MM.1S (cell line): ENCODE measurements at regions not wholly inside any gene's neighbourhood (a gene's known extent, or its start where the extent isn't known, plus 50 kb on each side); places are given as distances from the start of the nearest gene placed in this dataset.

ENCODE experiments used
- DNase-seq: peaks from one replicate; pipeline ENCODE4 v3.0.0-alpha.2; 2015
- H2AFZ ChIP-seq: fragments of 300-600 bp; sonication (generic); 2 replicates; pipeline ENCODE4 v1.6.0; 2016; ENCODE audit warnings: antibody characterized with exemption, low read length
- H3F3A ChIP-seq: fragments of 300-600 bp; sonication (generic); 2 replicates; pipeline ENCODE4 v1.6.1; 2016; ENCODE audit warnings: mild to moderate bottlenecking, antibody characterized with exemption, low read length, moderate library complexity, mixed read lengths; ENCODE audit not compliant: insufficient read depth
- H3K27ac ChIP-seq: fragments of 300-600 bp; sonication (generic); 2 replicates; pipeline ENCODE4 v1.5.1; 2016; ENCODE audit warnings: mild to moderate bottlenecking, low read length
- H3K27me3 ChIP-seq: fragments of 300-600 bp; sonication (generic); replicated peaks from 2 replicates; pipeline ENCODE4 v1.6.0; 2016; ENCODE audit warnings: low read length; ENCODE audit not compliant: insufficient read depth
- H3K36me3 ChIP-seq: fragments of 300-600 bp; sonication (generic); replicated peaks from 2 replicates; pipeline ENCODE4 v1.6.1; 2016; ENCODE audit warnings: mild to moderate bottlenecking, low read length, mixed read lengths; ENCODE audit not compliant: insufficient read depth
- H3K4me1 ChIP-seq: fragments of 300-600 bp; sonication (generic); 2 replicates; pipeline ENCODE4 v1.6.1; 2016; ENCODE audit warnings: low read length, mixed read lengths
- H3K4me2 ChIP-seq: fragments of 300-600 bp; sonication (generic); 2 replicates; pipeline ENCODE4 v1.6.0; 2016; ENCODE audit warnings: low read depth, low read length
- H3K4me3 ChIP-seq: fragments of 300-600 bp; sonication (generic); 2 replicates; pipeline ENCODE4 v1.5.1; 2016; ENCODE audit warnings: low read length, mixed read lengths
- H3K79me2 ChIP-seq: fragments of 300-600 bp; sonication (generic); 2 replicates; pipeline ENCODE4 v1.6.1; 2016; ENCODE audit warnings: mixed run types, low read length, mixed read lengths
- H3K9ac ChIP-seq: fragments of 300-600 bp; sonication (generic); 2 replicates; pipeline ENCODE4 v1.6.1; 2016; ENCODE audit warnings: low read length, mixed read lengths
- H3K9me2 ChIP-seq: fragments of 300-600 bp; sonication (generic); replicated peaks from 2 replicates; pipeline ENCODE4 v1.6.1; 2016; ENCODE audit warnings: mild to moderate bottlenecking, low read length, mixed read lengths; ENCODE audit not compliant: insufficient read depth
- H3K9me3 ChIP-seq: fragments of 300-600 bp; sonication (generic); replicated peaks from 2 replicates; pipeline ENCODE4 v1.6.1; 2016; ENCODE audit warnings: mild to moderate bottlenecking, low read length, mixed read lengths; ENCODE audit not compliant: insufficient read depth
- H4K20me1 ChIP-seq: fragments of 300-600 bp; sonication (generic); 2 replicates; pipeline ENCODE4 v1.6.1; 2016; ENCODE audit warnings: mild to moderate bottlenecking, low read length, moderate library complexity, mixed read lengths; ENCODE audit not compliant: insufficient read depth
- EZH2 ChIP-seq: fragments of 300-600 bp; sonication (generic); optimal IDR thresholded peaks from 2 replicates; pipeline ENCODE3; 2017; ENCODE audit warnings: low read depth, mild to moderate bottlenecking, antibody characterized with exemption, low read length, mixed read lengths
- EZH2phosphoT487 ChIP-seq: fragments of 300-600 bp; sonication (generic); IDR thresholded peaks from 2 replicates; pipeline ENCODE4 v1.6.1; 2018; ENCODE audit warnings: antibody characterized with exemption, low read length
- TF ChIP-seq, protein P1 (sequence below): fragments of 300-600 bp; sonication (generic); IDR thresholded peaks from 2 replicates; pipeline ENCODE4 v1.5.1; 2016; ENCODE audit warnings: antibody characterized with exemption, low read length, mixed read lengths

DNA sequence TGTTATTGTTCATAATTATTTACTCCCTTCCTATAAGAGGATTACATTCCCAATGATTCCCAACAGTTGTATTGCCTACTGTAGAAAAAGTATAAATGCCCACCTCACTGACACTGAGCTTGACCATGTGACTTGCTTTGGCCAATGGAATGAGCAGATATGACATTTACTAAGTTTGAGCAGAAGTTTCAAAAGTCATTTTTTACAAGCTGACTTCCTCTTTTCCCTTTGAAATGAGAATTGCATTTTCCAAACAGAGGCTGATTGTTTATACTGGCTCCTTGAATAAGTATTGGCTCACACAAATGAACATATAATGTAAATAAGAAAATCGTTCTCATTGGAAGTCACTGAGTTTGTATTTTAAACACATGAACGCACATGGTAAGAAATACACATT, 116.4 kb upstream of the LRFN5 start:
- DNase-seq: no peak
- TF ChIP-seq EZH2phosphoT487: no peak
- no peak for TF ChIP-seq EZH2
- TF ChIP-seq, protein P1, sequence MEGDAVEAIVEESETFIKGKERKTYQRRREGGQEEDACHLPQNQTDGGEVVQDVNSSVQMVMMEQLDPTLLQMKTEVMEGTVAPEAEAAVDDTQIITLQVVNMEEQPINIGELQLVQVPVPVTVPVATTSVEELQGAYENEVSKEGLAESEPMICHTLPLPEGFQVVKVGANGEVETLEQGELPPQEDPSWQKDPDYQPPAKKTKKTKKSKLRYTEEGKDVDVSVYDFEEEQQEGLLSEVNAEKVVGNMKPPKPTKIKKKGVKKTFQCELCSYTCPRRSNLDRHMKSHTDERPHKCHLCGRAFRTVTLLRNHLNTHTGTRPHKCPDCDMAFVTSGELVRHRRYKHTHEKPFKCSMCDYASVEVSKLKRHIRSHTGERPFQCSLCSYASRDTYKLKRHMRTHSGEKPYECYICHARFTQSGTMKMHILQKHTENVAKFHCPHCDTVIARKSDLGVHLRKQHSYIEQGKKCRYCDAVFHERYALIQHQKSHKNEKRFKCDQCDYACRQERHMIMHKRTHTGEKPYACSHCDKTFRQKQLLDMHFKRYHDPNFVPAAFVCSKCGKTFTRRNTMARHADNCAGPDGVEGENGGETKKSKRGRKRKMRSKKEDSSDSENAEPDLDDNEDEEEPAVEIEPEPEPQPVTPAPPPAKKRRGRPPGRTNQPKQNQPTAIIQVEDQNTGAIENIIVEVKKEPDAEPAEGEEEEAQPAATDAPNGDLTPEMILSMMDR: no peak
- no peaks in the 10 kb centered on the region for H3F3A ChIP-seq

DNA sequence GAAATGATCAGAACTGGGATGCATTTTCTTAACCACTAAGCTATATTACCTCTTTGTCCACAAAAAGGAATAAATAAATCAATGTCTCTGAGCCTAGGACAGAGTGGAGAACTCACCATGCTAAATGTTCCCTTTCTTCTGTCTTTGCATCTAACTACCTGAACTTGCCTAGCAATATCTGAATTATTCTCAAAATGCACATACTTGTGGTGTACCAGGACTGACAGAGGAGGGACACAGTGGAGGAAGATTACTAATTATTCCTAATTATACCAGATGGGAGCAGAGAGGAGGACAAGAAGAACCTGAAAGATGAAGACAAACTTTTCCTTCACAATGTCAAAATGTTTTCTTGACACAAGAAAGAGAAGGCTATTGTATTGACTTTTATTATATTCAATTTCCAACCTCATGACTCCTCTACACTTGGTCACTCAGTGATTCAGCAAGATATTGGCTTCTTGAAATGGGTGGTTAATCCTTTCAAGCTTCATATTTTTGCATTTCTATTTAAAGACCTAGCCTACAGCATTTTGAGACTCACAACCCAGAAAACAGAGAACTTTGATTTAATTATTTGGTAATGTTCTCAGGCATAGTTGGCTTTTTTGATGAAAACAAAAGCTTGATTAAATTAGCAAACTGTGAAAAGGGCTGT, 117.2 kb upstream of the LRFN5 start:
- H3K9me3 ChIP-seq: no peaks in the 10 kb centered on the region
- no peak overlapping the region for H3K4me2 ChIP-seq
- no peaks in the 10 kb centered on the region for H4K20me1 ChIP-seq
- no peak overlapping the region for H3K27ac ChIP-seq
- no peak overlapping the region for H2AFZ ChIP-seq
- H3K9ac ChIP-seq: no peak overlapping the region
- no peaks in the 10 kb centered on the region for H3K79me2 ChIP-seq
- H3K9me2 ChIP-seq: no peaks in the 10 kb centered on the region
- no peaks in the 10 kb centered on the region for H3K4me1 ChIP-seq
- H3K27me3 ChIP-seq: no peaks in the 10 kb centered on the region
- no peaks in the 10 kb centered on the region for H3F3A ChIP-seq
- H3K4me3 ChIP-seq: no peak overlapping the region
- DNase-seq: no peak
- TF ChIP-seq EZH2phosphoT487 (no peak), EZH2 (no peak)
- TF ChIP-seq, protein P1: no peak
- H3K36me3 ChIP-seq: no peaks in the 10 kb centered on the region

More for the DNA sequence above, 116.4 kb upstream of the LRFN5 start:
- no peaks in the 10 kb centered on the region for H3K9me2 ChIP-seq
- H3K9me3 ChIP-seq: no peaks in the 10 kb centered on the region
- H3K9ac ChIP-seq: no peak overlapping the region
- H3K79me2 ChIP-seq: no peaks in the 10 kb centered on the region
- H3K36me3 ChIP-seq: no peaks in the 10 kb centered on the region
- no peaks in the 10 kb centered on the region for H3K4me1 ChIP-seq
- H3K4me2 ChIP-seq: no peak overlapping the region
- no peak overlapping the region for H3K27ac ChIP-seq
- no peaks in the 10 kb centered on the region for H4K20me1 ChIP-seq
- no peak overlapping the region for H2AFZ ChIP-seq
- no peak overlapping the region for H3K4me3 ChIP-seq
- H3K27me3 ChIP-seq: no peaks in the 10 kb centered on the region

DNA sequence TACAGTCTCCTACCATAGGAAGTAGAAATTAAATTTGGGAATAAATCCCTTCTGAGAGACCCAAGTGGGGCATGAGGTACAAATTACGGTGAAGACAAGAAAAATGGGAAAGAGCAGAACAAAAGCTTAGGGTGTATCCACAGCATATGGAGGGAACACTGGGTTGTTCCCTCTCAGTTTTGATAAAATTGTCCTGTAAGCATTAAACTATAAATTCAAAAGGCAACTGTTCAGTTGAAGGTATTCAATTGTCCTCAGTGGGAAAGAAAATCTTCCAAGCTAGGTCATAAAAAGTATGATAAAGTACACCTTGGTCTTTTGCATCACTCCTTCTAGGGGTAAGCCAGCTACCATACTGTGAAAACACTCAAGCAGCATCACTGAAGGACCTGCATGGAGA, 118.3 kb upstream of the LRFN5 start:
- Histone ChIP-seq H3K9me2 (no peaks in the 10 kb centered on the region), H3K27ac (no peak overlapping the region), H3K9ac (no peak overlapping the region), H3K4me3 (no peak overlapping the region), H3K9me3 (no peaks in the 10 kb centered on the region), H3K27me3 (no peaks in the 10 kb centered on the region), H2AFZ (no peak overlapping the region), H3K79me2 (no peaks in the 10 kb centered on the region), H3K4me2 (no peak overlapping the region), H4K20me1 (no peaks in the 10 kb centered on the region), H3F3A (no peaks in the 10 kb centered on the region), H3K4me1 (no peaks in the 10 kb centered on the region), H3K36me3 (no peaks in the 10 kb centered on the region)
- DNase-seq: no peak
- no peak for TF ChIP-seq EZH2
- TF ChIP-seq, protein P1: no peak
- no peak for TF ChIP-seq EZH2phosphoT487
